IPS-20b (cell line): ENCODE measurements at regions not wholly inside any gene's neighbourhood (a gene's known extent, or its start where the extent isn't known, plus 50 kb on each side); places are given as distances from the start of the nearest gene placed in this dataset.
"Not testable (repeated sequence)": the region's sequence is repeated elsewhere in the genome, so short reads cannot be mapped to it uniquely, and the experiment has no call there.

Experiments
- H3K27ac ChIP-seq: one replicate; pipeline ENCODE4 v1.5.1; 2013; ENCODE audit warnings: low read length
- H3K27me3 ChIP-seq: 2 replicates; pipeline ENCODE4 v1.6.1; 2013; ENCODE audit warnings: mild to moderate bottlenecking, low read length, inconsistent platforms; ENCODE audit not compliant: insufficient read depth
- H3K36me3 ChIP-seq: 2 replicates; pipeline ENCODE4 v1.6.1; 2013; ENCODE audit warnings: low read depth, mild to moderate bottlenecking, inconsistent platforms, low read length, moderate library complexity; ENCODE audit not compliant: insufficient read depth
- H3K4me1 ChIP-seq: 2 replicates; pipeline ENCODE4 v1.6.1; 2013; ENCODE audit warnings: mild to moderate bottlenecking, control low read depth, inconsistent platforms, low read length, moderate library complexity; ENCODE audit not compliant: insufficient read depth
- H3K4me3 ChIP-seq: 2 replicates; pipeline ENCODE4 v1.5.1; 2013; ENCODE audit warnings: mild to moderate bottlenecking, low read length, inconsistent platforms
- H3K9ac ChIP-seq: 2 replicates; pipeline ENCODE4 v1.6.1; 2013; ENCODE audit warnings: low read depth, mild to moderate bottlenecking, inconsistent platforms, low read length, moderate library complexity
- H3K9me3 ChIP-seq: 2 replicates; pipeline ENCODE4 v1.6.1; 2013; ENCODE audit warnings: mild to moderate bottlenecking, low read depth, low read length, inconsistent platforms; ENCODE audit not compliant: insufficient read depth

DNA sequence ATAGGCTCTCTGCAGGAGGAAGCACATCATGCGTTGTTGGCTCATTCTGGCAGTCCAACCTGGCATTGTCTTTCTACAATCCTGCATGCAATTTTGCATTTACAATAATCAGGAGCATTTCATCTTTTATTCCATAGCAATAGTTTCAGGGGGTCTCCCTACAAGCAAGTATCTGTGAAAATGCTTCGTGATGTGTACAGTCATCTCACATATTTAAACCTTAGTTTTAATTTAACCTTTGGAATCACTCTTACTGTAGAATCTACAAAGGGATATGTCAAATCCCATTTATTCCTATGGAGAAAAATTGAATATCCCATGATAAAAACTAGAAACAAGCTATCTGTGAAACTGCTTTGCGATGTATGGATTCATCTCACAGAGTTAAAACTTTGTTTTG, 112.0 kb upstream of the WSB1 start:
- Histone ChIP-seq H3K4me1 (no peaks in the 10 kb centered on the region), H3K36me3 (no peaks in the 10 kb centered on the region), H3K4me3 (no peak overlapping the region), H3K27me3 (no peaks in the 10 kb centered on the region), H3K9me3 (peaks cover 48% of the 10 kb centered on the region), H3K9ac (no peak overlapping the region), H3K27ac (no peak overlapping the region)

- H3K36me3 ChIP-seq, H3K9ac ChIP-seq, H3K27me3 ChIP-seq, H3K4me3 ChIP-seq, H3K4me1 ChIP-seq, H3K27ac ChIP-seq: not testable (repeated sequence)
- peaks cover 81% of the 10 kb centered on the region for H3K9me3 ChIP-seq
These were observed 96.4 kb upstream of the WSB1 start for GRCh38 chr17:27197505-27197904.

- Histone ChIP-seq H3K4me3 (no peak overlapping the region), H3K36me3 (no peaks in the 10 kb centered on the region), H3K27me3 (no peaks in the 10 kb centered on the region), H3K27ac (no peak overlapping the region), H3K4me1 (no peaks in the 10 kb centered on the region), H3K9ac (no peak overlapping the region), H3K9me3 (peaks cover 78% of the 10 kb centered on the region)
These were observed 94.0 kb upstream of the WSB1 start for GRCh38 chr17:27199948-27200347.

- Histone ChIP-seq H3K27me3 (no peaks in the 10 kb centered on the region), H3K4me1 (no peaks in the 10 kb centered on the region), H3K27ac (no peak overlapping the region), H3K9ac (no peak overlapping the region), H3K36me3 (no peaks in the 10 kb centered on the region), H3K9me3 (peaks cover 78% of the 10 kb centered on the region), H3K4me3 (no peak overlapping the region)
These were observed 93.4 kb upstream of the WSB1 start for GRCh38 chr17:27200476-27200875.

GRCh38 chr17:27203241-27203640, 90.7 kb upstream of the WSB1 start:
- no peak overlapping the region for H3K4me3 ChIP-seq
- H3K27ac ChIP-seq: no peak overlapping the region
- H3K27me3 ChIP-seq: no peaks in the 10 kb centered on the region
- H3K36me3 ChIP-seq: no peaks in the 10 kb centered on the region
- no peaks in the 10 kb centered on the region for H3K4me1 ChIP-seq
- peaks cover 68% of the 10 kb centered on the region for H3K9me3 ChIP-seq
- H3K9ac ChIP-seq: no peak overlapping the region

DNA sequence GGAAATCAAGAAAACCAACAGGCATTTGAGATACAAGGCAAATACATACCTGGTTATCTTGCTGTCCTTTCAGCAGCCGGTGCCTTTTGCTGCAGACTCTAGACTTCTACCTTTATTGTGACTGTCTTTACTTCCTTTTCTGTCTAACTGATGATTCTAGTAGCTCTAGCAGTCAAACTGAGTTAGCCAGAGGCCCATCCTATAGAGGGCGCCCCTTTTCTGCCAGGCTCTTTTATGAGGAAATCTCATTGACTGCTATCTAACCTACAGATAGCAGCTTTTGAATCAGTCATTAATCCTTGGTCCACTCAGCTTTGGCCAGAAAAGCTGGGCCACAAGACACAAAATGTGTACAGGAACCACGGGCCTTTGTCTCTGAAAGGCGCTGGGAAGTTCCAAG, 87.5 kb upstream of the WSB1 start:
- no peaks in the 10 kb centered on the region for H3K27me3 ChIP-seq
- no peak overlapping the region for H3K9ac ChIP-seq
- peaks cover 41% of the 10 kb centered on the region; the same call in 1 of the 2 replicates for H3K9me3 ChIP-seq
- no peaks in the 10 kb centered on the region for H3K36me3 ChIP-seq
- H3K4me1 ChIP-seq: no peaks in the 10 kb centered on the region
- no peak overlapping the region for H3K27ac ChIP-seq
- H3K4me3 ChIP-seq: no peak overlapping the region

- H3K9me3 ChIP-seq: peaks cover 39% of the 10 kb centered on the region; the same call in 1 of the 2 replicates
- no peak overlapping the region for H3K27ac ChIP-seq
- H3K4me3 ChIP-seq: no peak overlapping the region
- no peaks in the 10 kb centered on the region for H3K27me3 ChIP-seq
- H3K4me1 ChIP-seq: no peaks in the 10 kb centered on the region
- H3K36me3 ChIP-seq: no peaks in the 10 kb centered on the region
- H3K9ac ChIP-seq: no peak overlapping the region
These were observed 86.8 kb upstream of the WSB1 start for GRCh38 chr17:27207073-27207513.

- not testable (repeated sequence) for H3K27me3 ChIP-seq, H3K36me3 ChIP-seq, H3K27ac ChIP-seq, H3K4me1 ChIP-seq, H3K9ac ChIP-seq, H3K4me3 ChIP-seq
- peaks cover 30% of the 10 kb centered on the region for H3K9me3 ChIP-seq
These were observed 85.5 kb upstream of the WSB1 start for GRCh38 chr17:27208370-27208769.

DNA sequence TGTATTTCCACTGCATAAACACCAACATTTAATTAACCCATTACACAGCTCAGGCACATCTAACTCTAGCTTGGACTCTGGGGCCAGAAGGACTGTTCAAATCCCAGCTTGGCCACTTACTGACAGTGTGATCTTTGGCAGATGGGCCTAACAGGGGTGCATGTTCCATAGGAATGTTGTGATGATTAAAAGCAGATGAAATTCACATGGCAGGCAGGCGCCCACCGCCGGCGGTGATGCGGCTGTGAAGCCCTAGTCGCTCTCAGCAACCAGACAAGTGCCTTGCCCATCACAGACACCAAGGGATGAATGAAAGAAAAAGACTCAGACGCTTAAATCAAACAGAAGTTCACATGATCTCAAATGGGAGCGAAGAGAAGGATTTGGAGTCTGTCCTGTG, 84.6 kb upstream of the WSB1 start:
- Histone ChIP-seq H3K4me3 (no peak overlapping the region), H3K27ac (no peak overlapping the region), H3K36me3 (no peaks in the 10 kb centered on the region), H3K9me3 (peaks cover 28% of the 10 kb centered on the region), H3K9ac (no peak overlapping the region), H3K4me1 (no peaks in the 10 kb centered on the region), H3K27me3 (no peaks in the 10 kb centered on the region)

- H3K27me3 ChIP-seq, H3K9ac ChIP-seq, H3K27ac ChIP-seq, H3K4me3 ChIP-seq, H3K4me1 ChIP-seq, H3K36me3 ChIP-seq: not testable (repeated sequence)
- peaks cover 27% of the 10 kb centered on the region for H3K9me3 ChIP-seq
These were observed 83.1 kb upstream of the WSB1 start for GRCh38 chr17:27210809-27211208.

DNA sequence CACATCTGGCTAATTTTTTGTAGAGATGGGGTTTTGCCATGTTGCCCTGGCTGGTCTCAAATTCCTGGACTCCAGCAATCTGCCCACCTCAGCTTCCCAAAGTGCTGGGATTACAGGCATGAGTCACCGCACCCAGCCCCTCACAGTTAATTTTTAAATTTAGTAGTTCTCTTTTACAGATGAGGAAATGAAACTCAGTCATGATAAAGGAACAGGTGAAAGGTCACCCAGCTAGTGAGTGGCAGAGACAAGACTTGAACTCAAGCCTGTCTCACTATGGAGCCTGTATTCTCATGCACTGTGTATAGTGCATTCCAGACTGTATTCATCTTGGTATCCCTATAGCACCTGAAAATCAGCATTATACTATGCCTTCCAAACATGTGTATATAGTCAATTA, 77.1 kb upstream of the WSB1 start:
- H3K4me3 ChIP-seq: no peak overlapping the region
- H3K4me1 ChIP-seq: no peaks in the 10 kb centered on the region
- no peaks in the 10 kb centered on the region for H3K36me3 ChIP-seq
- H3K27me3 ChIP-seq: no peaks in the 10 kb centered on the region
- H3K9me3 ChIP-seq: peaks cover 40% of the 10 kb centered on the region
- H3K27ac ChIP-seq: no peak overlapping the region
- no peak overlapping the region for H3K9ac ChIP-seq

DNA sequence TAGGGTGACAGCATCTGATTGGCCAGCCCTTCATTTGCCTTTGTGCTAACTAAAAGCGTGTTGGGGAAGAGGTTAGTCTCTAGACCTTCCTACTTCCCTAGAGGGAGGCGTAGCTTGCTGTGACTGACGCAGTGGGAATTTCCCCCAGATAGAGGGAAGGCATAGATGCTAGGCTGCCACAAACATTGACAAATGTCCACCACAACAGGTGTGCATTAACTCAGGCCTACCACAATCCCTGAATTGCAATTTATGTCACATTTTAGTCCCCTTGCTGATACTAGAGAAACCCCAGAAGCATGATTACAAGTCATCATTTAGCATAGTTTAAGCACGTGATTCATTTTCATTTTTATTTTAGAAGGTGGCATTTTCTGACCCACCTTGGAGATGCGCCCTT, 76.3 kb upstream of the WSB1 start:
- no peak overlapping the region for H3K4me3 ChIP-seq
- no peaks in the 10 kb centered on the region for H3K27me3 ChIP-seq
- no peaks in the 10 kb centered on the region for H3K4me1 ChIP-seq
- H3K36me3 ChIP-seq: no peaks in the 10 kb centered on the region
- H3K9ac ChIP-seq: no peak overlapping the region
- H3K27ac ChIP-seq: no peak overlapping the region
- H3K9me3 ChIP-seq: peaks cover 40% of the 10 kb centered on the region

GRCh38 chr17:27218041-27218440, 75.9 kb upstream of the WSB1 start:
- H3K36me3 ChIP-seq: no peaks in the 10 kb centered on the region
- no peaks in the 10 kb centered on the region for H3K27me3 ChIP-seq
- no peak overlapping the region for H3K4me3 ChIP-seq
- H3K27ac ChIP-seq: no peak overlapping the region
- H3K9me3 ChIP-seq: peaks cover 40% of the 10 kb centered on the region
- H3K9ac ChIP-seq: no peak overlapping the region
- H3K4me1 ChIP-seq: no peaks in the 10 kb centered on the region
